Thyroid gland (tissue), 4 donors: ENCODE measurements at regions not wholly inside any gene's neighbourhood (a gene's known extent, or its start where the extent isn't known, plus 50 kb on each side); places are given as distances from the start of the nearest gene placed in this dataset.

Source experiments
- DNase-seq, 2 donors: peaks; one replicate each; pipeline ENCODE4 v3.0.0-alpha.2; 2019
- H3K27ac ChIP-seq, 3 donors: fragments of 200-600 bp; sonication (generic); 1 replicate in 2 of 3; 2 replicates in 1 of 3; pipeline ENCODE4 v1.5.1; 2016 to 2019; ENCODE audit warnings: mild to moderate bottlenecking in 1 of 3, moderate library complexity in 1 of 3
- H3K27me3 ChIP-seq: fragments of 200-600 bp; sonication (generic); one replicate; pipeline ENCODE4 v1.5.1; 2019
- H3K36me3 ChIP-seq, 2 donors: fragments of 200-600 bp; sonication (generic); one replicate each; pipeline ENCODE4 v1.5.1; 2016 to 2019
- H3K4me1 ChIP-seq, 2 donors: fragments of 200-600 bp; sonication (generic); one replicate each; pipeline ENCODE4 v1.5.1; 2017 to 2019
- H3K4me3 ChIP-seq, 3 donors: fragments of 200-600 bp; sonication (generic); replicated peaks in 1 of 3; 1 replicate in 2 of 3; 2 replicates in 1 of 3; pipeline ENCODE4 v1.5.1; 2016; ENCODE audit warnings: mild to moderate bottlenecking in 1 of 3
- H3K9me3 ChIP-seq: fragments of 200-600 bp; sonication (generic); one replicate; pipeline ENCODE4 v1.5.1; 2017
- CTCF ChIP-seq, 6 experiments: fragments of 200-600 bp in 3 of 6; fragments of 450-650 bp in 3 of 6; sonication (generic) in 3 of 6; IDR thresholded peaks; one replicate each; pipeline ENCODE4 v1.5.1; 2016 to 2019; ENCODE audit warnings: antibody characterized with exemption in 6 of 6, mild to moderate bottlenecking in 2 of 6, inconsistent platforms in 1 of 6, moderate library complexity in 1 of 6
- POLR2A ChIP-seq, 2 donors: fragments of 450-650 bp; IDR thresholded peaks; one replicate each; pipeline ENCODE4 v1.6.1; 2017; ENCODE audit warnings: antibody characterized with exemption in 2 of 2, mild to moderate bottlenecking in 2 of 2, moderate library complexity in 1 of 2
- WGBS, 2 donors: methylation state at CpG; one replicate each; pipeline ENCODE4 v1.1.5; 2017; 5-methylcytosine and 5-hydroxymethylcytosine counted together
- intact Hi-C: fragments of 100-400 bp; cut with DNase I; formaldehyde crosslinking; loops from one replicate; pipeline ENCODE4 v1.15.1; 2023

GRCh38 chr1:18012686-18013085 lies 94.9 kb upstream of the IGSF21 start:
- TF ChIP-seq CTCF (IDR thresholded peaks at IDR 0.05) (no peak), POLR2A (IDR thresholded peaks at IDR 0.05) (no peak)
- no peaks in the 10 kb centered on the region for H3K36me3 ChIP-seq
- 66 to 68% methylated on average over 8 of the region's 8 CpGs for WGBS, 2 donors
- no peaks in the 10 kb centered on the region for H3K4me1 ChIP-seq
- no peak overlapping the region for H3K27ac ChIP-seq
- intact Hi-C loops, result no loop called here
- DNase-seq, result no peak
- H3K27me3 ChIP-seq, result no peaks in the 10 kb centered on the region
- no peaks in the 10 kb centered on the region for H3K9me3 ChIP-seq
- H3K4me3 ChIP-seq, result no peak overlapping the region

GRCh38 chr1:18013216-18013615 lies 94.4 kb upstream of the IGSF21 start:
- TF ChIP-seq POLR2A (IDR thresholded peaks at IDR 0.05) (no peak), CTCF (IDR thresholded peaks at IDR 0.05) (no peak)
- no peaks in the 10 kb centered on the region for H3K9me3 ChIP-seq
- no peak overlapping the region for H3K27ac ChIP-seq
- H3K4me1 ChIP-seq, result no peaks in the 10 kb centered on the region
- no peaks in the 10 kb centered on the region for H3K36me3 ChIP-seq
- DNase-seq, result no peak
- 34 to 47% methylated on average over 8 of the region's 8 CpGs for WGBS, 2 donors
- intact Hi-C loops, result no loop called here
- no peaks in the 10 kb centered on the region for H3K27me3 ChIP-seq
- no peak overlapping the region for H3K4me3 ChIP-seq

GRCh38 chr1:18015719-18016118 lies 91.9 kb upstream of the IGSF21 start:
- H3K36me3 ChIP-seq, result no peaks in the 10 kb centered on the region
- no peak overlapping the region for H3K4me3 ChIP-seq
- H3K27me3 ChIP-seq, result no peaks in the 10 kb centered on the region
- no peak for DNase-seq
- intact Hi-C loops, result no loop called here
- H3K9me3 ChIP-seq, result no peaks in the 10 kb centered on the region
- no peak overlapping the region for H3K27ac ChIP-seq
- 51 to 63% methylated on average over 8 of the region's 8 CpGs for WGBS, 2 donors
- TF ChIP-seq CTCF (IDR thresholded peaks at IDR 0.05), result no peak
- no peak for TF ChIP-seq POLR2A (IDR thresholded peaks at IDR 0.05)
- no peaks in the 10 kb centered on the region for H3K4me1 ChIP-seq

- no peaks in the 10 kb centered on the region for H3K27me3 ChIP-seq
- H3K4me1 ChIP-seq, result no peaks in the 10 kb centered on the region
- H3K4me3 ChIP-seq, result no peak overlapping the region
- no peak for DNase-seq
- H3K27ac ChIP-seq, result no peak overlapping the region
- H3K9me3 ChIP-seq, result no peaks in the 10 kb centered on the region
- intact Hi-C loops, result no loop called here
- no peaks in the 10 kb centered on the region for H3K36me3 ChIP-seq
- 55 to 63% methylated on average over 5 of the region's 5 CpGs for WGBS, 2 donors
- TF ChIP-seq CTCF (IDR thresholded peaks at IDR 0.05) (no peak), POLR2A (IDR thresholded peaks at IDR 0.05) (no peak)
Measured at GRCh38 chr1:18018366-18018765, 89.2 kb upstream of the IGSF21 start.

GRCh38 chr1:18020021-18020817 lies 87.4 kb upstream of the IGSF21 start:
- no peak overlapping the region for H3K4me3 ChIP-seq
- TF ChIP-seq CTCF (IDR thresholded peaks at IDR 0.05) (no peak), POLR2A (IDR thresholded peaks at IDR 0.05) (no peak)
- DNase-seq, result no peak
- no peaks in the 10 kb centered on the region for H3K27me3 ChIP-seq
- H3K36me3 ChIP-seq, result no peaks in the 10 kb centered on the region
- intact Hi-C loops, result no loop called here
- no peaks in the 10 kb centered on the region for H3K9me3 ChIP-seq
- H3K4me1 ChIP-seq, result no peaks in the 10 kb centered on the region
- WGBS, 2 donors, result 44 to 49% methylated on average over 7 of the region's 7 CpGs
- no peak overlapping the region for H3K27ac ChIP-seq
